Osteocyte (in vitro differentiated cells): ENCODE measurements at regions not wholly inside any gene's neighbourhood (a gene's known extent, or its start where the extent isn't known, plus 50 kb on each side); places are given as distances from the start of the nearest gene placed in this dataset.

Experiments
- DNase-seq: peaks from one replicate; pipeline ENCODE4 v3.0.0; 2021; ENCODE audit warnings: mixed read lengths; ENCODE audit not compliant: unreplicated experiment; ENCODE audit errors: extremely low spot score
- H3K27ac Mint-ChIP-seq: one replicate; pipeline ENCODE4 v1.8.0; 2021; ENCODE audit warnings: mild to moderate bottlenecking, mixed read lengths; ENCODE audit not compliant: unreplicated experiment
- H3K27me3 Mint-ChIP-seq: one replicate; pipeline ENCODE4 v1.8.0; 2021; ENCODE audit warnings: mixed read lengths; ENCODE audit not compliant: unreplicated experiment
- H3K36me3 Mint-ChIP-seq: one replicate; pipeline ENCODE4 v1.8.0; 2021; ENCODE audit warnings: mixed read lengths; ENCODE audit not compliant: unreplicated experiment
- H3K4me1 Mint-ChIP-seq: one replicate; pipeline ENCODE4 v1.8.0; 2021; ENCODE audit warnings: mixed read lengths; ENCODE audit not compliant: unreplicated experiment
- H3K4me3 Mint-ChIP-seq: one replicate; pipeline ENCODE4 v1.8.0; 2021; ENCODE audit warnings: mild to moderate bottlenecking, moderate library complexity, mixed read lengths; ENCODE audit not compliant: unreplicated experiment
- H3K9me3 Mint-ChIP-seq: one replicate; pipeline ENCODE4 v1.8.0; 2021; ENCODE audit warnings: mixed read lengths; ENCODE audit not compliant: unreplicated experiment
- CTCF ChIP-seq: fragments of 200-600 bp; sonication (generic); IDR thresholded peaks from 2 replicates; pipeline ENCODE4 v1.5.0; 2021; ENCODE audit warnings: antibody characterized with exemption, mild to moderate bottlenecking, moderate library complexity

- Mint-ChIP-seq H3K9me3 (no peaks in the 10 kb centered on the region), H3K4me1 (no peaks in the 10 kb centered on the region), H3K4me3 (no peak overlapping the region), H3K36me3 (no peaks in the 10 kb centered on the region), H3K27me3 (no peaks in the 10 kb centered on the region), H3K27ac (no peak overlapping the region)
- no peak for DNase-seq
- TF ChIP-seq CTCF: no peak
Observed at GRCh38 chr22:48609279-48609865, 1218.3 kb downstream of the BRD1 start.

GRCh38 chr22:48607901-48608662, 1219.6 kb downstream of the BRD1 start:
- no peaks in the 10 kb centered on the region for H3K4me1 Mint-ChIP-seq
- TF ChIP-seq CTCF: no peak
- DNase-seq: no peak
- H3K27me3 Mint-ChIP-seq: no peaks in the 10 kb centered on the region
- no peaks in the 10 kb centered on the region for H3K36me3 Mint-ChIP-seq
- no peak overlapping the region for H3K4me3 Mint-ChIP-seq
- no peaks in the 10 kb centered on the region for H3K9me3 Mint-ChIP-seq
- no peak overlapping the region for H3K27ac Mint-ChIP-seq

GRCh38 chr22:48606684-48607307, 1220.9 kb downstream of the BRD1 start:
- H3K4me3 Mint-ChIP-seq: no peak overlapping the region
- H3K27me3 Mint-ChIP-seq: no peaks in the 10 kb centered on the region

GRCh38 chr22:48605856-48606481, 1221.7 kb downstream of the BRD1 start:
- no peaks in the 10 kb centered on the region for H3K9me3 Mint-ChIP-seq
- TF ChIP-seq CTCF: no peak
- no peaks in the 10 kb centered on the region for H3K36me3 Mint-ChIP-seq
- H3K4me1 Mint-ChIP-seq: no peaks in the 10 kb centered on the region
- H3K27ac Mint-ChIP-seq: no peak overlapping the region
- no peaks in the 10 kb centered on the region for H3K27me3 Mint-ChIP-seq
- no peak for DNase-seq
- no peak overlapping the region for H3K4me3 Mint-ChIP-seq

More at GRCh38 chr22:48606684-48607307, 1220.9 kb downstream of the BRD1 start:
- TF ChIP-seq CTCF: no peak
- H3K4me1 Mint-ChIP-seq: no peaks in the 10 kb centered on the region
- DNase-seq: no peak
- no peaks in the 10 kb centered on the region for H3K9me3 Mint-ChIP-seq
- H3K27ac Mint-ChIP-seq: no peak overlapping the region
- no peaks in the 10 kb centered on the region for H3K36me3 Mint-ChIP-seq

- Mint-ChIP-seq H3K27me3 (no peaks in the 10 kb centered on the region), H3K4me1 (no peaks in the 10 kb centered on the region), H3K4me3 (no peak overlapping the region), H3K36me3 (no peaks in the 10 kb centered on the region), H3K27ac (no peak overlapping the region), H3K9me3 (no peaks in the 10 kb centered on the region)
- no peak for TF ChIP-seq CTCF
- no peak for DNase-seq
Observed at GRCh38 chr22:48605125-48605524, 1222.5 kb downstream of the BRD1 start.
